HG02588 (cell line): ENCODE measurements at regions not wholly inside any gene's neighbourhood (a gene's known extent, or its start where the extent isn't known, plus 50 kb on each side); places are given as distances from the start of the nearest gene placed in this dataset.
"Not testable (repeated sequence)": the region's sequence is repeated elsewhere in the genome, so short reads cannot be mapped to it uniquely, and the experiment has no call there.

Source experiments
- ATAC-seq: cut with Tn5 transposase; IDR thresholded peaks from one replicate; pipeline ENCODE4 v1.9.1; 2021; ENCODE audit warnings: mild to moderate bottlenecking, moderate library complexity; ENCODE audit not compliant: unreplicated experiment

DNA sequence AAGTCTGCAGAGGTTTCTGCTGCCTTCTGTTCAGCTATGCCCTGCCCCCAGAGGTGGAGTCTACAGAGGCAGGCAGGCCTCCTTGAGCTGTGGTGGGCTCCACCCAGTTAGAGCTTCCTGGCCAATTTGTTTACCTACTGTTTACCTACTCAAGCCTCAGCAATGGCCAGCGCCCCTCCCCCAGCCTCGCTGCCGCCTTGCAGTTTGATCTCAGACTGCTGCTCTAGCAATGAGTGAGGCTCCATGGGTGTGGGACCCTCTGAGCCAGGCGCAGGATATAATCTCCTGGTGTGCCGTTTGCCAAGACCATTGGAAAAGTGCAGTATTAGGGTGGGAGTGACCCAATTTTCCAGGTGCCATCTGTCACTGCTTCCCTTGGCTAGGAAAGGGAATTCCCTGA, 1024.9 kb downstream of the PRIM2 start:
- not testable (repeated sequence) for ATAC-seq

DNA sequence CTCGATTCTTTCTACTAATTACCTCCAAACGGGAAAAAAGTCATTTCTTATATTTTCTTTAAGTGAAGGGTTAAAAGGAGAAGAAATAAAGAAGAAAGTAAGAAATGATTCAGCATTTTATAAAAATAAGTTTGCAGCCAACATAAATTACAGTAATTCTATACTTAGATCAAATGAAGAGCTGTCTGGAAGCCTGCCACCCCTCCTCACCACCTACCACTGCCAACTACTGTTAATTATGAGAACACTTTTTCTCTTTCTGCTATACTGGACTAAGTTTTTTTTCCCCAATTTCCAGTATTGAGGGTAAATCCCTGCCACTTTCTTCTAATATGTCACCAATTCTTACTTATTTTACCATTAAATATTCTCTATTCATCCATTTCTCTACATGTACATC, 1030.1 kb downstream of the PRIM2 start:
- ATAC-seq = not testable (repeated sequence)

DNA sequence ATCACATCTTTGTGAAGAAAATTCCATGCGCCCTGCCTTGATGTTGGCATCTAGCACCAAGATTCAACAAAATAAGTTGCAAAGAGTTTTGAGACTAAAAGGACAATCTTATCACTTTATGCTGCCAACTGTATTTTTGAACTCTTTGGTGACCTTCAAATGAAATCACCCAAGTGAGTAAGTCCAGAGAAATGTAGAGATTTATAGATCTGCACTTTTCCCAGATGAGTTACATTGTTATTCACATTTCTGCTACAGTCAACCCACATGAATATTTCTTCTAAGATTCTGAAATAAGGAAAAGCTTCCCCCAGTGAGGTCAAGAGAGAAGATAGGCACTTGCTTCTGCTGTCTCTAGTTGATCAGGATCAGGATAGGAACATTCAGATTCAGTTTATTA, 1034.2 kb downstream of the PRIM2 start:
- not testable (repeated sequence) for ATAC-seq

DNA sequence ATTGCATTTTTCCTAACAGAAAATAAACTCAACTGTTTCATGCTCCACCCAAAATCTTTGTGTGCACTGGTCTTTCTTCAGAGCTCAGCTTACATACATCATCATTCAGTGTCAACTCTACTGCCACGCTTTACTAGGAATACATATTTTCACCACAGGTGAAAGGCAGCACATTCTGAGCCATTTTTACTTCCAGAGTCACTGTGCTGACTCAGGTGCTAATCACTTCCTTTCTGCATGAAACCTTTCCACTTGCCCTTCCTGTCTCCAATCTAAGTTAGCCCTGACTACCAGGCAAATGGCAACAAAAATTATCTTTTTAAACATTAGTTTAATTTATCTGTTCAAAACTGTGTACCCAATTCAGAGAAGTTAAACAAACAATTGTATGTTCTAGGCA, 1041.0 kb downstream of the PRIM2 start:
- ATAC-seq = not testable (repeated sequence)

DNA sequence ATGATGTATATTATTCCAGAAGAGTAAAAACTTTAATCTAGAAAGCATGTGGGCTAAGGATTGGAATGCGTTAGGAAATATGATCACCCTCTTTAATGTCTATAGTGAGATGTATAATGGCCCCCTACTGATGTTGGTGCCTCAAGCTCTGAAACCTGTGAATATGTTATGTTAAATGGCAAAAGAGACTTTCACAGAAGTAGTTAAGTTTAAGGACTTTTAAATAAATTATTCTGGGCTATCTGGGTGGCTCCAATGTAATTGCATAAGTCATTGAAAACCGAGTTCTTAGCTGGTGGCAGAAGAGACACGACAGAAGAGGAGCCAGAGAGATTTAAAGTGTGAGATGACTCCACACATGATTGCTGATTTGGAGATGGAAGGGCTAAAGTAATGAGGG, 1048.4 kb downstream of the PRIM2 start:
- not testable (repeated sequence) for ATAC-seq

DNA sequence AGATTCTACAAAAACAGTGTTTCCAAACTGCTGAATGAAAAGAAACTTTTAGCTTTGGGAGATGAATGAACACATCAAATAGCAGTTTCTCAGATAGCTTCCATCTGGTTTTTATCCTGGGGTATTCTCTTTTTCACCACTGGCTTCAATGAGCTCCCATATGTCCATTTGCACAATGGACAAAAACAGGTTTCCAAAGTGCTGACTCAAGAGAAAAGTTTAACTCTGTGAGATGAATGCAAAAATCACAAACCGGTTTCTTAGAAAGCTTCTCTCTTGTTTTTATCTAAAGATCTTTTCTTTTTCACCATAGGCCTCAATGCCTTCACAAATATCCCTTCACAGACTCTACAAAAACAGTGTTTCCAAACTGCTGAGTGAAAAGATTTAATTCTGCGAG, 1089.2 kb downstream of the PRIM2 start:
- not testable (repeated sequence) for ATAC-seq

DNA sequence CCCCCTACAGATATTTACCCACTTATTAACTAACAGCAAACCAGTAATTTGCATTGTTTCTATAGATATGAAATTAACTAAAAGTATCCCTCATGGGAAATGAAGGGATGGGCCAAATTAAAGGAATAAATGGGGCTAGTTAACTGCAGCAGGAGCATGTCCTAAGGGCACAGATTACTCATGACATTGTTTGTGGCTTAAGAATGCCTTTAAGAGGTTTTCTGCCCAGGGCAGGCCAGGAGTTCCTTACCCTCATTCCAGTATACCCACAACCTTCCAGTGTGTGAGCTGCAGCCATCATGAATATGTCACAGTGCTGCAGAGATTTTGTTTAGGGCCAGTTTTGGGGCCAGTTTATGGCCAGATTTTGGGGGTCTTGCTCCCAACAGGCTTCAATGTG, 1101.9 kb downstream of the PRIM2 start:
- ATAC-seq = no peak
